Neural cell (in vitro differentiated cells): ENCODE measurements at regions not wholly inside any gene's neighbourhood (a gene's known extent, or its start where the extent isn't known, plus 50 kb on each side); places are given as distances from the start of the nearest gene placed in this dataset.

Experiments used
- H2AFZ ChIP-seq: fragments of 200-600, 300-800 bp; sonication (generic), shearing (Covaris generic); 2 replicates; pipeline ENCODE4 v1.6.0; 2014; ENCODE audit warnings: low read depth, mild to moderate bottlenecking, antibody characterized with exemption, low read length, moderate library complexity
- H3F3A ChIP-seq: fragments of 200-600 bp; shearing (Covaris generic); 2 replicates; pipeline ENCODE4 v1.6.1; 2016; ENCODE audit warnings: mild to moderate bottlenecking, moderate library complexity, mixed read lengths, antibody characterized with exemption, low read length; ENCODE audit not compliant: insufficient read depth, poor library complexity, severe bottlenecking
- H3K27ac ChIP-seq: fragments of 200-600, 300-800 bp; sonication (generic), shearing (Covaris generic); 2 replicates; pipeline ENCODE4 v1.5.1; 2014; ENCODE audit warnings: mild to moderate bottlenecking, low read length, moderate library complexity
- H3K27me3 ChIP-seq: fragments of 300-800, 200-600 bp; sonication (generic), shearing (Covaris generic); 2 replicates; pipeline ENCODE4 v1.6.0; 2014; ENCODE audit warnings: mild to moderate bottlenecking, low read depth, low read length, moderate library complexity; ENCODE audit not compliant: insufficient read depth
- H3K36me3 ChIP-seq: fragments of 300-800, 200-600 bp; sonication (generic), shearing (Covaris generic); 2 replicates; pipeline ENCODE4 v1.5.1; 2014; ENCODE audit warnings: mild to moderate bottlenecking, antibody characterized with exemption, low read length, moderate library complexity; ENCODE audit not compliant: insufficient read depth
- H3K4me2 ChIP-seq: fragments of 300-800, 200-600 bp; sonication (generic), shearing (Covaris generic); 2 replicates; pipeline ENCODE4 v1.6.0; 2014; ENCODE audit warnings: mild to moderate bottlenecking, low read length
- H3K4me3 ChIP-seq: fragments of 300-800, 200-600 bp; sonication (generic), shearing (Covaris generic); 2 replicates; pipeline ENCODE4 v1.5.1; 2014; ENCODE audit warnings: mild to moderate bottlenecking, low read length, moderate library complexity
- H3K79me2 ChIP-seq: fragments of 200-600 bp; shearing (Covaris generic); replicated peaks from 2 replicates; pipeline ENCODE4 v1.6.0; 2014; ENCODE audit warnings: mild to moderate bottlenecking, low read length, moderate library complexity; ENCODE audit not compliant: insufficient read depth
- H3K9ac ChIP-seq: fragments of 300-800, 200-600 bp; sonication (generic), shearing (Covaris generic); 2 replicates; pipeline ENCODE4 v1.6.1; 2016; ENCODE audit warnings: mild to moderate bottlenecking, low read length, mixed read lengths
- H3K9me2 ChIP-seq: fragments of 200-600 bp; shearing (Covaris generic); 2 replicates; pipeline ENCODE4 v1.6.1; 2016; ENCODE audit warnings: mild to moderate bottlenecking, low read length, mixed read lengths; ENCODE audit not compliant: insufficient read depth
- H3K9me3 ChIP-seq: fragments of 200-600, 300-800 bp; sonication (generic), shearing (Covaris generic); 2 replicates; pipeline ENCODE4 v1.6.1; 2016; ENCODE audit warnings: mild to moderate bottlenecking, mixed run types, low read length, moderate library complexity, mixed read lengths
- H4K20me1 ChIP-seq: fragments of 200-600 bp; shearing (Covaris generic); 2 replicates; pipeline ENCODE4 v1.6.1; 2016; ENCODE audit warnings: mild to moderate bottlenecking, mixed run types; ENCODE audit not compliant: insufficient read depth
- EZH2 ChIP-seq: fragments of 200-600, 300-800 bp; shearing (Covaris generic), sonication (generic); IDR thresholded peaks from 2 replicates; pipeline ENCODE4 v1.6.1; 2014; ENCODE audit warnings: antibody characterized with exemption, low read length, borderline replicate concordance, mild to moderate bottlenecking; ENCODE audit not compliant: insufficient read depth, poor library complexity, severe bottlenecking
- MXI1 ChIP-seq: fragments of 450-650 bp; conservative IDR thresholded peaks from 2 replicates; pipeline ENCODE4 v1.6.1; 2014; ENCODE audit warnings: antibody characterized with exemption, mild to moderate bottlenecking; ENCODE audit not compliant: poor library complexity, severe bottlenecking
- POLR2AphosphoS5 ChIP-seq: IDR thresholded peaks from 2 replicates; pipeline ENCODE4 v1.6.1; 2012
- RAD21 ChIP-seq: fragments of 450-650 bp; conservative IDR thresholded peaks from 2 replicates; pipeline ENCODE4 v1.6.1; 2014; ENCODE audit warnings: antibody characterized with exemption, mild to moderate bottlenecking, moderate library complexity
- SMC3 ChIP-seq: fragments of 450-650 bp; conservative IDR thresholded peaks from 2 replicates; pipeline ENCODE4 v1.6.1; 2014; ENCODE audit warnings: antibody characterized with exemption, mild to moderate bottlenecking, moderate library complexity; ENCODE audit not compliant: poor library complexity
- TAF1 ChIP-seq: IDR thresholded peaks from 2 replicates; pipeline ENCODE4 v1.6.1; 2012; ENCODE audit warnings: low read depth
- TF ChIP-seq, protein P1 (sequence below): fragments of 450-650 bp; IDR thresholded peaks from 2 replicates; pipeline ENCODE4 v1.5.1; 2014; ENCODE audit warnings: antibody characterized with exemption, mild to moderate bottlenecking, moderate library complexity; ENCODE audit not compliant: poor library complexity, severe bottlenecking

DNA sequence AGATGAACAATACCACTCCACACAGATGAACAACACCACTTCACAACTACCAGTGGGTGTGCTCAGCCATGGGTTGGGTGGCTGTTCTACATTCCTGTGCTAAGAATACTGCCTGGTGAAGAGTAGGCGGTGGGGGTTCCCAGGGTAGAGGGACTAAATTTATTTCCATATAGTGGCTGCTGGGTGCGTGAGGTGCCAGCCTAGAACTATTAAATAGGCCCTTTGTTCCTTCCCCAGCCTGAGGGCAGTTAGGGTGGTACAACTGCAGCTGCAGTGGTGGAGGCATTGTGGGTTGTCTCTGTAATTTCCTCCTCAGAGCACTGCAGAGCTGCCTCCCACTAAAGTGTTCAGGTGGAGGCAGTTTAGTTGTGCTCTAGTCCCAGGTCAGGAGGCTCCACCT is 618.4 kb downstream of the MMUT start:
- H3K27me3 ChIP-seq = no peaks in the 10 kb centered on the region

DNA sequence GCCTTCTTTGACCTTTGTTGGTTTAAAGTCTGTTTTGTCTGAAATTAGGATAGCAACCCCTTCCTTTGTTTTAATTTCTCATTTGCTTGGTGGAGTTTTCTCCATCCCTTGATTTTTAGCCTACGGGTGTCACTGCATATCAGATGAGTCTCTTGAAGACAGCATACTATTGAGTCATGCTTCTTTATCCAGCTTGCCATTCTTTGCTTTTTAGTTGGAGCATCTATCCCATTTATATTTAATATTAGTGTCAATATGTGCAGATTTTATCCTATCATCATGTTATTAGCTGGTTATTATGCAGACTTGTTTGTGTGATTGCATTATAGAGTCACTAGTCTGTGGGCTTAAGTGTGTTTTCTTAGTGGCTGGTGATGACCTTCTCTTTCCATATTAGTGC is 622.2 kb downstream of the MMUT start:
- Histone ChIP-seq H3K27me3 (no peaks in the 10 kb centered on the region), H3K9me2 (no peaks in the 10 kb centered on the region), H3K36me3 (no peaks in the 10 kb centered on the region), H3K9me3 (peaks cover 9% of the 10 kb centered on the region), H3F3A (no peaks in the 10 kb centered on the region), H2AFZ (no peak overlapping the region), H3K4me3 (no peak overlapping the region), H3K9ac (no peak overlapping the region), H3K4me2 (no peak overlapping the region), H4K20me1 (no peaks in the 10 kb centered on the region), H3K27ac (no peak overlapping the region), H3K79me2 (no peaks in the 10 kb centered on the region)
- TF ChIP-seq MXI1 (no peak), POLR2AphosphoS5 (no peak), EZH2 (no peak)
- TF ChIP-seq, protein P1, sequence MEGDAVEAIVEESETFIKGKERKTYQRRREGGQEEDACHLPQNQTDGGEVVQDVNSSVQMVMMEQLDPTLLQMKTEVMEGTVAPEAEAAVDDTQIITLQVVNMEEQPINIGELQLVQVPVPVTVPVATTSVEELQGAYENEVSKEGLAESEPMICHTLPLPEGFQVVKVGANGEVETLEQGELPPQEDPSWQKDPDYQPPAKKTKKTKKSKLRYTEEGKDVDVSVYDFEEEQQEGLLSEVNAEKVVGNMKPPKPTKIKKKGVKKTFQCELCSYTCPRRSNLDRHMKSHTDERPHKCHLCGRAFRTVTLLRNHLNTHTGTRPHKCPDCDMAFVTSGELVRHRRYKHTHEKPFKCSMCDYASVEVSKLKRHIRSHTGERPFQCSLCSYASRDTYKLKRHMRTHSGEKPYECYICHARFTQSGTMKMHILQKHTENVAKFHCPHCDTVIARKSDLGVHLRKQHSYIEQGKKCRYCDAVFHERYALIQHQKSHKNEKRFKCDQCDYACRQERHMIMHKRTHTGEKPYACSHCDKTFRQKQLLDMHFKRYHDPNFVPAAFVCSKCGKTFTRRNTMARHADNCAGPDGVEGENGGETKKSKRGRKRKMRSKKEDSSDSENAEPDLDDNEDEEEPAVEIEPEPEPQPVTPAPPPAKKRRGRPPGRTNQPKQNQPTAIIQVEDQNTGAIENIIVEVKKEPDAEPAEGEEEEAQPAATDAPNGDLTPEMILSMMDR = no peak

More for the DNA sequence above, 618.4 kb downstream of the MMUT start:
- H3K9ac ChIP-seq = no peak overlapping the region
- H3K9me2 ChIP-seq = no peaks in the 10 kb centered on the region
- peaks cover 9% of the 10 kb centered on the region for H3K9me3 ChIP-seq
- H3K4me2 ChIP-seq = no peak overlapping the region
- H2AFZ ChIP-seq = no peak overlapping the region
- no peak overlapping the region for H3K27ac ChIP-seq
- no peaks in the 10 kb centered on the region for H4K20me1 ChIP-seq
- H3K36me3 ChIP-seq = no peaks in the 10 kb centered on the region
- H3K79me2 ChIP-seq = no peaks in the 10 kb centered on the region
- H3F3A ChIP-seq = no peaks in the 10 kb centered on the region
- H3K4me3 ChIP-seq = no peak overlapping the region
- TF ChIP-seq POLR2AphosphoS5 (no peak), SMC3 (no peak), RAD21 (no peak), TAF1 (no peak)
- TF ChIP-seq, protein P1 = no peak

DNA sequence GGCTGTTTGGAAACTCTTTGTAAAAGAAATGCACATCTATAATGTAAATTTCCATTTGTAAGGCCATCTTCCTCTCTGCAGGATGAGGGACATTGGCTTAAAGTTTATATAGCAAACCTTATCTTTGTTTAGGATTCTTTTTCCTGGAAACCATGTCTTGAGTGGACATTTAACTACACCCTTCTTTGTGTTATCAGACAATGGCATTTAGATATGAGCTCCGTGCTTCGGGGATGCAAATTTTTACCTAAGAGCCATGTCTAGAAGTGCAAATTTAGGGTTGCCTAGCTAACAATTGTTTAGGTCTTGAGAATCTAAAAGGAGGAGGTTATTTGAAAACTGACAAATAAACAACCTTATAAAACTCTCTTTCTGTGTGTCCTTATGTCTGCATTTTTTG is 623.8 kb downstream of the MMUT start:
- no peak overlapping the region for H3K4me2 ChIP-seq
- H3K36me3 ChIP-seq = no peaks in the 10 kb centered on the region
- no peaks in the 10 kb centered on the region for H3K9me2 ChIP-seq
- H3K79me2 ChIP-seq = no peaks in the 10 kb centered on the region
- H3K9ac ChIP-seq = no peak overlapping the region
- peaks cover 9% of the 10 kb centered on the region for H3K9me3 ChIP-seq
- no peaks in the 10 kb centered on the region for H4K20me1 ChIP-seq
- no peak overlapping the region for H3K4me3 ChIP-seq
- TF ChIP-seq RAD21 = no peak
- TF ChIP-seq, protein P1 = no peak
- TF ChIP-seq MXI1 = no peak
- TF ChIP-seq EZH2 = no peak
- TF ChIP-seq TAF1 = no peak
- no peaks in the 10 kb centered on the region for H3K27me3 ChIP-seq
- no peak overlapping the region for H3K27ac ChIP-seq
- H3F3A ChIP-seq = no peaks in the 10 kb centered on the region
- H2AFZ ChIP-seq = no peak overlapping the region
